Skeletal muscle tissue (tissue), 3 donors: ENCODE measurements at regions not wholly inside any gene's neighbourhood (a gene's known extent, or its start where the extent isn't known, plus 50 kb on each side); places are given as distances from the start of the nearest gene placed in this dataset.

Experiments
- H3K27ac ChIP-seq: one replicate; pipeline ENCODE4 v1.7.0; 2013; ENCODE audit warnings: mild to moderate bottlenecking, low read depth, low read length, inconsistent platforms
- H3K27me3 ChIP-seq, 3 donors: one replicate each; pipeline ENCODE4 v1.7.0; 2013; ENCODE audit warnings: low read length in 3 of 3; ENCODE audit not compliant: control insufficient read depth in 3 of 3, insufficient read depth in 3 of 3
- H3K36me3 ChIP-seq, 3 donors: one replicate each; pipeline ENCODE4 v1.7.0; 2013; ENCODE audit warnings: low read length in 3 of 3; ENCODE audit not compliant: control insufficient read depth in 3 of 3, insufficient read depth in 3 of 3
- H3K4me1 ChIP-seq, 3 donors: one replicate each; pipeline ENCODE4 v1.7.0; 2013; ENCODE audit warnings: low read length in 3 of 3, mild to moderate bottlenecking in 3 of 3; ENCODE audit not compliant: control insufficient read depth in 3 of 3, insufficient read depth in 3 of 3
- H3K4me3 ChIP-seq, 3 donors: one replicate each; pipeline ENCODE4 v1.7.0; 2013; ENCODE audit warnings: low read length in 3 of 3
- H3K9ac ChIP-seq, 3 donors: one replicate each; pipeline ENCODE4 v1.7.0; 2013; ENCODE audit warnings: low read length in 3 of 3, mild to moderate bottlenecking in 3 of 3, moderate library complexity in 2 of 3, low read depth in 1 of 3
- H3K9me3 ChIP-seq, 3 donors: one replicate each; pipeline ENCODE4 v1.7.0; 2013; ENCODE audit warnings: low read length in 3 of 3; ENCODE audit not compliant: control insufficient read depth in 3 of 3
- donor health status: Osteomylitis.

GRCh38 chr7:153002572-153002971 is 243.0 kb downstream of the ACTR3B start:
- H3K27me3 ChIP-seq: no peaks in the 10 kb centered on the region
- no peak overlapping the region for H3K4me3 ChIP-seq
- no peak overlapping the region for H3K27ac ChIP-seq
- no peaks in the 10 kb centered on the region for H3K9me3 ChIP-seq
- H3K9ac ChIP-seq: no peak overlapping the region
- H3K36me3 ChIP-seq: no peaks in the 10 kb centered on the region
- no peaks in the 10 kb centered on the region for H3K4me1 ChIP-seq

- H3K9me3 ChIP-seq: no peaks in the 10 kb centered on the region
These were observed 244.8 kb downstream of the ACTR3B start for GRCh38 chr7:153004341-153004740.

GRCh38 chr7:153005750-153006435 is 246.3 kb downstream of the ACTR3B start:
- Histone ChIP-seq H3K4me3 (no peak overlapping the region), H3K4me1 (no peaks in the 10 kb centered on the region), H3K27me3 (no peaks in the 10 kb centered on the region), H3K36me3 (no peaks in the 10 kb centered on the region), H3K27ac (no peak overlapping the region), H3K9me3 (no peaks in the 10 kb centered on the region), H3K9ac (no peak overlapping the region)

More at GRCh38 chr7:153004341-153004740, 244.8 kb downstream of the ACTR3B start:
- Histone ChIP-seq H3K36me3 (no peaks in the 10 kb centered on the region), H3K9ac (no peak overlapping the region), H3K27me3 (no peaks in the 10 kb centered on the region), H3K27ac (no peak overlapping the region), H3K4me1 (no peaks in the 10 kb centered on the region), H3K4me3 (no peak overlapping the region)

GRCh38 chr7:153006452-153006851 is 246.9 kb downstream of the ACTR3B start:
- Histone ChIP-seq H3K9me3 (no peaks in the 10 kb centered on the region), H3K4me3 (no peak overlapping the region), H3K36me3 (no peaks in the 10 kb centered on the region), H3K4me1 (no peaks in the 10 kb centered on the region), H3K27me3 (no peaks in the 10 kb centered on the region), H3K9ac (no peak overlapping the region), H3K27ac (no peak overlapping the region)

- Histone ChIP-seq H3K9ac (no peak overlapping the region), H3K27me3 (no peaks in the 10 kb centered on the region), H3K36me3 (no peaks in the 10 kb centered on the region), H3K4me1 (no peaks in the 10 kb centered on the region), H3K9me3 (no peaks in the 10 kb centered on the region), H3K4me3 (no peak overlapping the region), H3K27ac (no peak overlapping the region)
These were observed 247.4 kb downstream of the ACTR3B start for GRCh38 chr7:153006911-153007310.

GRCh38 chr7:153010416-153010815 is 250.9 kb downstream of the ACTR3B start:
- H3K27ac ChIP-seq: no peak overlapping the region
- H3K9me3 ChIP-seq: no peaks in the 10 kb centered on the region
- no peaks in the 10 kb centered on the region for H3K27me3 ChIP-seq
- H3K4me3 ChIP-seq: no peak overlapping the region
- H3K4me1 ChIP-seq: no peaks in the 10 kb centered on the region
- no peaks in the 10 kb centered on the region for H3K36me3 ChIP-seq
- no peak overlapping the region for H3K9ac ChIP-seq

GRCh38 chr7:153012203-153012602 is 252.7 kb downstream of the ACTR3B start:
- Histone ChIP-seq H3K9ac (no peak overlapping the region), H3K4me1 (no peaks in the 10 kb centered on the region), H3K27me3 (no peaks in the 10 kb centered on the region), H3K4me3 (no peak overlapping the region), H3K9me3 (no peaks in the 10 kb centered on the region), H3K27ac (no peak overlapping the region), H3K36me3 (no peaks in the 10 kb centered on the region)

GRCh38 chr7:153017223-153017622 is 257.7 kb downstream of the ACTR3B start:
- H3K36me3 ChIP-seq: no peaks in the 10 kb centered on the region
- no peak overlapping the region for H3K4me3 ChIP-seq
- H3K4me1 ChIP-seq: no peaks in the 10 kb centered on the region
- H3K27ac ChIP-seq: no peak overlapping the region
- H3K9ac ChIP-seq: no peak overlapping the region
- H3K27me3 ChIP-seq: no peaks in the 10 kb centered on the region
- H3K9me3 ChIP-seq: peaks cover 0 to 2% (median 0%) of the 10 kb centered on the region in 3 donors

GRCh38 chr7:153021542-153021941 is 262.0 kb downstream of the ACTR3B start:
- no peak overlapping the region for H3K27ac ChIP-seq
- no peak overlapping the region for H3K4me3 ChIP-seq
- peaks cover 0 to 2% (median 0%) of the 10 kb centered on the region in 3 donors for H3K9me3 ChIP-seq
- H3K27me3 ChIP-seq: no peaks in the 10 kb centered on the region
- H3K9ac ChIP-seq: no peak overlapping the region
- H3K36me3 ChIP-seq: no peaks in the 10 kb centered on the region
- no peaks in the 10 kb centered on the region for H3K4me1 ChIP-seq

GRCh38 chr7:153022475-153023193 is 263.1 kb downstream of the ACTR3B start:
- Histone ChIP-seq H3K36me3 (no peaks in the 10 kb centered on the region), H3K27me3 (no peaks in the 10 kb centered on the region), H3K9ac (no peak overlapping the region), H3K4me1 (no peaks in the 10 kb centered on the region), H3K27ac (no peak overlapping the region), H3K4me3 (no peak overlapping the region), H3K9me3 (peaks cover 0 to 2% (median 0%) of the 10 kb centered on the region in 3 donors)
